SW 1271 (cell line): ENCODE measurements at regions not wholly inside any gene's neighbourhood (a gene's known extent, or its start where the extent isn't known, plus 50 kb on each side); places are given as distances from the start of the nearest gene placed in this dataset.
"Not testable (repeated sequence)": the region's sequence is repeated elsewhere in the genome, so short reads cannot be mapped to it uniquely, and the experiment has no call there.

Experiments
- DNase-seq, 2 experiments: peaks; one replicate each; lab custom pipeline; 2025; lab: John Stamatoyannopoulos, UW

- DNase-seq, result no peak
Measured at GRCh38 chr12:19775241-19775640, 335.9 kb downstream of the AEBP2 start.

DNA sequence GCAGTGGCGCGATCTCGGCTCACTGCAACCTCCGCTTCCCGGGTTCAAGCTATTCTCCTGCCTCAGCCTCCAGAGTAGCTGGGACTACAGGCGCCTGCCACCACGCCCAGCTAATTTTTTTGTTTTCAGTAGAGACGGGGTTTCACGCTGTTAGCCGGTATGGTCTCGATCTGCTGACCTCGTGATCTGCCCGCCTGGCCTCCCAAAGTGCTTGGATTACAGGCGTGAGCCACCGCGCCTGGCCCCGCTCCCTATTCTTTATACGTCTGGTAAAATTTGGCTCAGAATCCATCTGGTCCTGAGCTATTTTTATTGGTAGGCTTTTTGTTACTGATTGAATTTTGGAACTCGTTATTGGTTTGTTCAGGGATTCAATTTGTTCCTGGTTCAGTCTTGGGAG is 336.7 kb downstream of the AEBP2 start:
- DNase-seq, result not testable (repeated sequence)

DNA sequence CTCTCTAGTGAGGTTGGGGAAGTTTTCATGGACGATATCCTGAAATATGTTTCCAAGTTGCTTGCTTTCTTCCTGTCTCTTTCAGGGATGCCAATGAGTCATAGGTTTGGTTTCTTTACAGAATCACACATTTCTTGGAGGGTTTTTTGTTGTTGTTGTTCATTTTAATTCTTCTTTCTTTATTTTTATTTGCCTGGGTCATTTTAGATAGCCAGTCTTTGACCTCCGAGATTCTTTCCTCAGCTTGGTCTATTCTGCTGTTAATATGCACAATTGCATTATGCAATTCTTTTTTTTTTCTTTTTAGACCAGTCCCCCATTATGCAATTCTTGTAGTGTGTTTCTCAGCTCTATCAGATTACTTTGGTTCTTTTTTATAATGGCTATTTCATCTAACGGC is 338.9 kb downstream of the AEBP2 start:
- no peak for DNase-seq

GRCh38 chr12:19778797-19779196 is 339.5 kb downstream of the AEBP2 start:
- no peak for DNase-seq

- DNase-seq, result no peak
Measured at GRCh38 chr12:19779395-19780056, 340.2 kb downstream of the AEBP2 start.

DNA sequence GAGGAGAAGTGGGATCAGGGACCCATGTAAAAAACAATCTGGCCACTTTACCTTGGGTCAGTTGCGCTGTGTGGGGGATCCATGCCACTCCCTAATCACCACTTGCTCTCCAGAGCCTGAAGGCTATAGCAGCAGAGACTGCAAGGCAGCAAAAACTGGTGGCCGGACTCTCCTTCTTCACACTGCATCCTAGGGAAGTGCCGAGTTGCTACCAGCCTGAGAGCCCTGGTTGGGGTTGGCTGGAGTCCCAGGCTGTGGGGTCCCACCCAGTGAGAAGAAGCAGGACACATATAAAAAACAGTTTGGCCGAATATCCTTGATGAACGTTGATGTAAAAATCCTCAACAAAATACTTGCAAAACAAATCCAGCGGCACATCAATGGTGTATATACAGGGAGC is 341.2 kb downstream of the AEBP2 start:
- DNase-seq, result no peak

DNA sequence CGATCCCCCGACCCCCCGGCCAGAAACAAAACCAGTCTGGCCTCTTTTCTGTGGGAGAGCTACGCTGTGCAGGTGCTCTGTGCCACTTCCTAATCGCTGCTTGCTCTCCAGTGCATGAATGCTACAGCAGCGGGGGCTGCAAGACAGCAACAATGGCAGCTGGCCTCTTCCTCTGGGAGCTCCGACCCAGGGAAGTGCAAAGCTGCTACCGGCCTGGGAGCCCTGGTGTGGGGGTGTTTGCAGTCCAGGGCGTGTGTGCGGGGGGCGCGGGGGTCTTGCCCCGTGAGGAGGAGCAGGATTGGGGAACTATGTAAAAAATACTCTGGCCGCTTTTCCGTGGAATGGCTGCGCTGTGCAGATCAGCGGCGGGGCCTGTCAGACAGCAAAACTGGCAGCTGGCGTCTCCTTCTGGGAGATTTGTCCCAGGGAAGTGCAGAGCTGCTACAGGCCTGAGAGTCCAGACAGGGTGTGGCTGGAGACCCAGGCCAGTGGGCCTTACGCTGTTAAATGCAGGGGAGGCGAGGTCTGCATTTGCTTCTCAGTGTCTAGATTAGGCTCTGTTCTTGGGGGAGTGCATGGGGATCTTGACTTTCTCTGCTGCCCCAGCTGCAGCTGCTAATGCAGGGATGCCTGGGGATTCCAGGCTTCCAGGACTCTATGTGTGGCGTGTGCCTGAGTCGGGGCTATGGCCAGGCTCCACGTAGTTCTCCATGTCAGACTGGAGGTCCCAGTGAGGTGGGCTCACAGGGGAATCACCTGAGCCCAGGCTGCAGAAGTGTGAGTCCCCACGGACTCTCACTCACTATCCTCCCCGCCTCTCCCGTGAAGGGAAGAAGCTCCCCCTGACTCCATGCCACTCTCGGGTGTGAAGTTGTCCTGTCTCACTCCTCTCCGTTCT is 344.5 kb downstream of the AEBP2 start:
- no peak for DNase-seq

DNA sequence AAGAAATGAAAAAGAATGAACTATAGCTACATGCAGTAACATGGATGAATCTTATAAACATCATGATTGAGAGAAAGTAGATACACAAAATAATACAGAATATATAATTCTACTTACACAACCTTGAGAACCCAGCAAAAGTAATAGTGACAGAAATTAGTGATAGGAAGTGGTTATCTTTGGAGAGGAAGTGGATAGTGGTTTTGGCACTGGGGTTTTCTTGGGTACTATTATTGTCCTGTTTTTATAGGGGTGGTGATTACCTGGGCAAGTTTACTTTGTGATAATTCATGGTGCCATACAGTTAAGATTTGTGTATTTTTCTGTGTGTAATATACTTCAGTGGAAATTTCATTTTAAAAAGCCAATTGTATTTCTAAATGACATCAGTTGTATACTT is 352.7 kb downstream of the AEBP2 start:
- DNase-seq, result no peak

- no peak for DNase-seq
Measured at GRCh38 chr12:19794116-19794515, 354.8 kb downstream of the AEBP2 start.

DNA sequence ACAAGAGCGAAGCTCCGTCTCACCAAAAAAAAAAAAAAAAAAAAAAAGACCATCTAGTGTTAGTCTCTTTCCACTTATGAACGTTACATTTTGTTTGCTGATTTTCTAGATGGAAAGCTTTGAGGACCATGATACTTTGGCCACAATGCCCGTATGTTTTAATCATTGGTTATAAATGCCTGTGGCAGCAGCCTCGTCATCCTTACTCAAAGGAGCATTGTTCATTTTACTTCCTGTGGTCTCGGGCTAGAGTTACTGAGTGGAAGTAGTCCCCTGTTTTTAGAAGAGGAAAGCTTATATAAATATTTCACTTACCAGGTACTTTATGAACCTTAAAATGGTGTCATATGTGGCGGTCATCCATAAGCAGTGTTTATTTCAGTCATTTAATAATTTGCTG is 359.9 kb downstream of the AEBP2 start:
- DNase-seq, result no peak

DNA sequence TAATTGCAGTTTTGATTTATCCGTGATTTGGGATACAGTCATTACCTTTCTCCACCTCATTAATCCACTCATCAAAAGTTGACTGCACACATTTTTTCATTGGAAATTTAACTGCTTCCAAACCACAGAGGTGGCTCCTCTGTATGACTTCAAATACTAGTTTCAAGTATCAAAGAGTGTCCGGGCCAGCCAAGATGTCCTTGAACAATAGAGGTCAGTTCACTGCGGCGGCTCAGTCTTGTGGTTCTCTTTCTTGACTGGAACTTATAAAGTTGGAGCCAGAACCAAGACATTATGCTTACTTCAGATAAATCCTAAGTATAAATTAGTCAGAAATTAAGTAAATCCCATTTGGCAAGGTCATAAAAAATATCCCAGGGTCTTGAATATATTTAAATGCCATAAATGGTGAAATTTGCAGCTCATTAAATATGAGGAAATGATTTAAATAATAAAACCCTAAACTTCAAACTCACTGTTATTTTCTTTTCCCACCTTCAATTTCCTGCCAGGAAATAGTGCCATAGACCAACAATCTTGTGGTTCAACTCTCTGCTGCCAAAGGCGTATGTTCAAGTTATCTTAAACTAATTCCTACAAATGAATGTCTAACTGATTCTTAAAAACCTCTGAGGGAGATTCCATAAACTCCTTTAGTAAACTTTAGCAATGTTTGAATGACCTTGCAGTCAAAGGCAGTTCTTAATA is 360.8 kb downstream of the AEBP2 start:
- DNase-seq, result no peak

- no peak for DNase-seq
Measured at GRCh38 chr12:19800884-19801283, 361.6 kb downstream of the AEBP2 start.

- DNase-seq, result no peak
Measured at GRCh38 chr12:19801941-19802340, 362.6 kb downstream of the AEBP2 start.

- DNase-seq, result no peak
Measured at GRCh38 chr12:19802915-19803314, 363.6 kb downstream of the AEBP2 start.

DNA sequence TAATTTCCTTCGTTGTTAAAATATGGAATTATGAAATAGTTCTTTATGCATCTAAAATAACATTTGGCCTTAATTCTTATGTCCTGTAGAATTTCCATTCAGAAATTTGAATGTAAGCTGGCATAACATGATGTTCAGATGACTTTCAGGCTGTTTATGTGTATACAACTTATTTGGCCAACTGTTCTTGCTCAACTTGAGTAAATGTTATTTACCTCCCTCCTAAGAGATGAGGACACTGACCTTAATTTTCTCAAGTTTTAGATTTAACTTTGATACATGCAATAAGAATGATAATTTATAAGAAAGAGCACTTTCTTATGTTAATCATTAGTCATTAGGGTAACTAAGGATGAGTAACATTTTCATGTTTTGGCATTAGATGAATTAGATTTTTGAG is 365.4 kb downstream of the AEBP2 start:
- no peak for DNase-seq

DNA sequence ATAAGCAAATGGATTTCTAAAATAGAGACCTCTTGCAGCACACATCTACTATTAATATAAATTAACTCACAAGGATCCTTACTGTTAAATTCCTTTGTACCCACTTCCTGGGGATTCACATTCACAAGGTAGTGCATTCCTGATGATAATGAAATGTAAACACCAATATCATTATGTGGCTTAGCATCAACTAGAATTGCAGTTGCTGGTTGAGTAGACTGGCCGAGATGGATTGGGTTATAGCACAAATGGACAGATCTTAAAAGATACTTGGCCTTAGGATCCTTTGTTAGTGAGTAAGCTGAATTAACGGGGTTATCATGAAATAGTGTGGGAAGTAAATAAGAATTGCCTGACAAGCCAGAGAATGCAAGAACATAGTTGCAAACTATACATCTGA is 369.1 kb downstream of the AEBP2 start:
- DNase-seq, result no peak

DNA sequence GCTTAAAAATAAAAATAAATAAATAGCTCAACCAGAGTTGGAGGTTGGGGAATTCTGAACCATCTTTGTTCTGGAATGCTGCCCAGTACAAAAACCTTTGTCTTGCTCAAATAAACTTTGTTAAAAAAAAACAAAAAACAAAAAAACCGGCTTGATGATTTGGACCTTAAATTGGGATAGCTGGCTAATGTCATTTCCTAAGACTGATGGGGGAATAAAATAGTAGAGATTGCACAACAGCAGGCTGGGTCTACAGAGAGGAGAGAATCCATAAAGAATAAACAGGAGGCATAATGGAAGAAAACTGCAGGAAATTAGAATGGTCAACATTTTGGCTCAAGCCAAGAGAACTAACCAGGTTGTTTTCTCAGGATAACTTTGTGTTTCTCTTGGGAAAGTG is 370.9 kb downstream of the AEBP2 start:
- DNase-seq, result no peak

- DNase-seq, result no peak
Measured at GRCh38 chr12:19811922-19812321, 372.6 kb downstream of the AEBP2 start.

- DNase-seq, result no peak
Measured at GRCh38 chr12:19819231-19819630, 379.9 kb downstream of the AEBP2 start.

DNA sequence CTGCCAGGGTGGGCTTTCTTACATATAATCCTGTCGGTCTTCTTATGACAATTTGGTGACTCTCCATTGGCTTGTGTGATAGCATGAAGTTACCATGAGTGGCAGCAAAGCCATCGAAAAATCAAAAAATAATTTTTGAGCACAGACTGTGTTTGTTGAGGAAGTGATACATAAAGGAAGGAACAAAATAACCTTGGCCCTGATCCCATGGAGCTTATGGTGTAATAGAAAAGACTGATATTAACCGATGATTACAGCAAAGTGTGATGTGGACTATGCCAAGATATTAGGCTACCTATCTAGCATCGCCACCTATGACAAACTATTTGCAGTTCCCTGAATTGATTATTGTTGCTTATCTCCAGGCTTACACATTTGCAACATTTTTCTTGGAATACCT is 383.2 kb downstream of the AEBP2 start:
- DNase-seq, result no peak

- DNase-seq, result not testable (repeated sequence)
Measured at GRCh38 chr12:19823326-19823725, 384.0 kb downstream of the AEBP2 start.

DNA sequence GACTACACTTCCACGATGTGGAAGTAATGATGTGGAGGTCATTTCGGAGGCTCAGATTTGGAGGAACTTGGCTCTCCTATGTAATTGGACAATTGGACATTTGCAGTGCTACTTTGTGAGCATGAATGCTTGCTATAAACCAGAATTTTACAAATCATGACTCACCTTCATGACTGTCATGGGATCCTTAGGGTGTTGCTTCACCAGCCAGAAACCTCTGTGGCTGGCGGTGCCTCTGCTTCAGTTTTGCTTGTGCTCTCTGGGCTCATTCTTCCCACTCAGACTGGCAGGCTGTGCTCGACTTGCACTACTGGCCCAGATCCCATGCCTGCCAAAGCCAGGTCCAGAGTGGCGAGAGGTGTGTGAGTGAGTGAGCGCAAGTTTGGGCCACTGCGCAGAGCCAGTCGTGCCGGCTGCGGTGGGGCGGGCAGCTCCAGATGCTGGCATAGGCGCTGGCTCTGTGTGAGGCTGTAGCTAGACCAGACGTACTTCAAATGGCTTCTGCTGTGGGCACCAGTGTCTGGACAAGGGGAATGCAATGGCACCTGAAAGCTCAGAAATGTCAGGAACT is 387.8 kb downstream of the AEBP2 start:
- no peak for DNase-seq
